WTC11 (cell line): ENCODE measurements at regions not wholly inside any gene's neighbourhood (a gene's known extent, or its start where the extent isn't known, plus 50 kb on each side); places are given as distances from the start of the nearest gene placed in this dataset.

Source experiments
- CREB1 ChIP-seq: sonication (generic); formaldehyde crosslinking; IDR thresholded peaks from 2 replicates; pipeline ENCODE4 v1.8.0; 2023; ENCODE audit warnings: mild to moderate bottlenecking, missing genetic modification reagents
- CTCF ChIP-seq: fragments of 200-600 bp; IDR thresholded peaks from 2 replicates; pipeline ENCODE4 v1.8.0; 2022; ENCODE audit warnings: antibody characterized with exemption
- E2F1 ChIP-seq: sonication (generic); formaldehyde crosslinking; IDR thresholded peaks from 2 replicates; pipeline ENCODE4 v1.8.0; 2022; ENCODE audit warnings: mild to moderate bottlenecking, missing genetic modification reagents
- E2F4 ChIP-seq: sonication (generic); formaldehyde crosslinking; IDR thresholded peaks from 2 replicates; pipeline ENCODE4 v1.8.1; 2022; ENCODE audit warnings: low read depth, mild to moderate bottlenecking, moderate library complexity, missing genetic modification reagents, borderline replicate concordance
- FOXP1 ChIP-seq: sonication (generic); formaldehyde crosslinking; IDR thresholded peaks from 2 replicates; pipeline ENCODE4 v1.8.0; 2022; ENCODE audit warnings: missing genetic modification reagents, mild to moderate bottlenecking, moderate library complexity, borderline replicate concordance
- FOXP4 ChIP-seq: sonication (generic); formaldehyde crosslinking; IDR thresholded peaks from 2 replicates; pipeline ENCODE4 v1.8.0; 2022; ENCODE audit warnings: mild to moderate bottlenecking, missing genetic modification reagents
- GABPB1 ChIP-seq: sonication (generic); formaldehyde crosslinking; IDR thresholded peaks from 2 replicates; pipeline ENCODE4 v1.8.1; 2023; ENCODE audit warnings: mild to moderate bottlenecking, missing genetic modification reagents
- HMGXB4 ChIP-seq: sonication (generic); formaldehyde crosslinking; IDR thresholded peaks from 2 replicates; pipeline ENCODE4 v1.8.1; 2023; ENCODE audit warnings: mild to moderate bottlenecking, moderate library complexity, missing genetic modification reagents
- NFATC4 ChIP-seq: fragments of 250-450 bp; sonication (Bioruptor Pico); IDR thresholded peaks from 2 replicates; pipeline ENCODE4 v1.9.0; 2021; ENCODE audit warnings: mild to moderate bottlenecking
- NR2C2 ChIP-seq: sonication (generic); formaldehyde crosslinking; IDR thresholded peaks from 2 replicates; pipeline ENCODE4 v1.8.0; 2022; ENCODE audit warnings: mild to moderate bottlenecking, missing genetic modification reagents
- SP1 ChIP-seq: sonication (generic); formaldehyde crosslinking; conservative IDR thresholded peaks from 2 replicates; pipeline ENCODE4 v1.8.1; 2022; ENCODE audit warnings: missing genetic modification reagents
- TEAD4 ChIP-seq: sonication (generic); formaldehyde crosslinking; IDR thresholded peaks from 2 replicates; pipeline ENCODE4 v1.8.0; 2022; ENCODE audit warnings: mild to moderate bottlenecking, missing genetic modification reagents
- ZNF121 ChIP-seq: sonication (generic); formaldehyde crosslinking; IDR thresholded peaks from 2 replicates; pipeline ENCODE4 v1.8.0; 2023; ENCODE audit warnings: missing genetic modification reagents

- TF ChIP-seq E2F4 (no peak), CREB1 (no peak), HMGXB4 (CRISPR knock-in tag) (no peak), CTCF (no peak), FOXP1 (CRISPR knock-in tag) (no peak), NFATC4 (CRISPR knock-in tag) (no peak), TEAD4 (CRISPR knock-in tag) (no peak), NR2C2 (CRISPR knock-in tag) (no peak), E2F1 (no peak), FOXP4 (no peak), ZNF121 (CRISPR knock-in tag) (no peak), SP1 (CRISPR knock-in tag) (no peak), GABPB1 (no peak)
Observed at GRCh38 chr4:18961266-18961665, 939.7 kb upstream of the LCORL start.
